A549 (cell line): ENCODE measurements at regions not wholly inside any gene's neighbourhood (a gene's known extent, or its start where the extent isn't known, plus 50 kb on each side); places are given as distances from the start of the nearest gene placed in this dataset.

Source experiments
- CHD4 ChIP-seq: fragments of 200-600 bp; sonication (generic); IDR thresholded peaks from 2 replicates; pipeline ENCODE4 v1.6.1; 2016; ENCODE audit warnings: antibody characterized with exemption, mild to moderate bottlenecking, borderline replicate concordance
- CTCF ChIP-seq: fragments of >200 bp; sonication (Bioruptor Twin); formaldehyde crosslinking; IDR thresholded peaks from 3 replicates; pipeline ENCODE4 v1.5.1; 2016
- E2F6 ChIP-seq: IDR thresholded peaks from 2 replicates; pipeline ENCODE4 v1.6.1; 2012; ENCODE audit warnings: low read depth, borderline replicate concordance
- FOSB ChIP-seq: fragments of 250-450 bp; sonication (Bioruptor Pico); IDR thresholded peaks from 2 replicates; pipeline ENCODE4 v1.5.0; 2020; ENCODE audit warnings: mild to moderate bottlenecking, moderate library complexity
- KDM5A ChIP-seq: fragments of 200-600 bp; sonication (generic); IDR thresholded peaks from 2 replicates; pipeline ENCODE4 v1.6.1; 2016; ENCODE audit warnings: antibody characterized with exemption, mild to moderate bottlenecking
- MAX ChIP-seq: IDR thresholded peaks from 2 replicates; pipeline ENCODE4 v1.6.1; 2012
- POLR2A ChIP-seq: IDR thresholded peaks from 2 replicates; pipeline ENCODE4 v1.6.1; 2012; ENCODE audit warnings: mild to moderate bottlenecking, low read length
- POLR2AphosphoS2 ChIP-seq: conservative IDR thresholded peaks from 2 replicates; pipeline ENCODE4 v1.6.1; 2012; ENCODE audit warnings: low read length, improper control_type of control experiment, inconsistent platforms
- RARB ChIP-seq: fragments of 250-450 bp; sonication (Bioruptor Pico); IDR thresholded peaks from 2 replicates; pipeline ENCODE4 v1.8.0; 2021; ENCODE audit warnings: mild to moderate bottlenecking, moderate library complexity
- RFX5 ChIP-seq: fragments of 450-650 bp; IDR thresholded peaks from 2 replicates; pipeline ENCODE4 v1.7.1; 2014; ENCODE audit warnings: antibody characterized with exemption, mild to moderate bottlenecking, moderate library complexity
- USF2 ChIP-seq: fragments of 450-650 bp; IDR thresholded peaks from 2 replicates; pipeline ENCODE4 v1.6.1; 2014; ENCODE audit warnings: antibody characterized with exemption
- ZSCAN20 ChIP-seq: fragments of 250-450 bp; sonication (Bioruptor Pico); IDR thresholded peaks from 2 replicates; pipeline ENCODE4 v1.8.0; 2022; ENCODE audit warnings: mild to moderate bottlenecking, moderate library complexity

GRCh38 chr13:73960474-73960873 is 173.7 kb downstream of the KLF12 start:
- TF ChIP-seq E2F6 (no peak), MAX (no peak), CHD4 (no peak), CTCF (no peak), RARB (CRISPR knock-in tag) (no peak), FOSB (no peak), USF2 (no peak), POLR2AphosphoS2 (no peak), KDM5A (no peak), POLR2A (no peak), RFX5 (no peak), ZSCAN20 (no peak)
